Astrocyte (in vitro differentiated cells and primary cell): ENCODE measurements at regions not wholly inside any gene's neighbourhood (a gene's known extent, or its start where the extent isn't known, plus 50 kb on each side); places are given as distances from the start of the nearest gene placed in this dataset.

Experiments
- DNase-seq: peaks from one replicate; pipeline ENCODE4 v3.0.0-alpha.2; 2010; ENCODE audit warnings: low read depth
- FAIRE-seq: peaks from 2 replicates; lab custom pipeline; 2011; peaks lifted over from hg19 to GRCh38; lab: Jason Lieb, UNC
- H2AFZ ChIP-seq: 2 replicates; pipeline ENCODE4 v1.6.0; 2012; ENCODE audit warnings: low read depth, low read length, inconsistent platforms
- H3K27ac ChIP-seq: 2 replicates; pipeline ENCODE4 v1.5.1; 2011; ENCODE audit warnings: low read depth, low read length, inconsistent platforms
- H3K27me3 ChIP-seq: 2 replicates; pipeline ENCODE4 v1.6.0; 2011; ENCODE audit warnings: low read length, inconsistent platforms; ENCODE audit not compliant: insufficient read depth
- H3K36me3 ChIP-seq: 2 replicates; pipeline ENCODE4 v1.5.1; 2011; ENCODE audit warnings: low read length, inconsistent platforms; ENCODE audit not compliant: insufficient read depth
- H3K4me1 ChIP-seq: 2 replicates; pipeline ENCODE4 v1.5.1; 2011; ENCODE audit warnings: low read length, inconsistent platforms; ENCODE audit not compliant: insufficient read depth
- H3K4me2 ChIP-seq: 2 replicates; pipeline ENCODE4 v1.6.0; 2012; ENCODE audit warnings: low read length, inconsistent platforms
- H3K4me3 ChIP-seq: 2 replicates; pipeline ENCODE4 v1.5.1; 2011; ENCODE audit warnings: low read depth, mild to moderate bottlenecking, low read length, inconsistent platforms; ENCODE audit not compliant: insufficient read depth
- H3K79me2 ChIP-seq: 2 replicates; pipeline ENCODE4 v1.6.0; 2012; ENCODE audit warnings: mild to moderate bottlenecking, low read length, inconsistent platforms; ENCODE audit not compliant: insufficient read depth
- H3K9ac ChIP-seq: 2 replicates; pipeline ENCODE4 v1.6.0; 2012; ENCODE audit warnings: mild to moderate bottlenecking, low read length, inconsistent platforms
- H3K9me3 ChIP-seq: 2 replicates; pipeline ENCODE4 v1.5.1; 2012; ENCODE audit warnings: low read depth, mild to moderate bottlenecking, low read length, inconsistent platforms; ENCODE audit not compliant: insufficient read depth
- H4K20me1 ChIP-seq: 2 replicates; pipeline ENCODE4 v1.6.0; 2012; ENCODE audit warnings: low read length, inconsistent platforms; ENCODE audit not compliant: insufficient read depth
- H3K27ac Mint-ChIP-seq: one replicate; pipeline ENCODE4 v1.8.0; 2021; ENCODE audit warnings: mild to moderate bottlenecking, mixed read lengths; ENCODE audit not compliant: unreplicated experiment
- H3K27me3 Mint-ChIP-seq: one replicate; pipeline ENCODE4 v1.8.0; 2021; ENCODE audit warnings: low read depth, mixed read lengths; ENCODE audit not compliant: unreplicated experiment
- H3K36me3 Mint-ChIP-seq: one replicate; pipeline ENCODE4 v1.8.0; 2021; ENCODE audit warnings: low read depth, mixed read lengths; ENCODE audit not compliant: unreplicated experiment
- H3K4me1 Mint-ChIP-seq: one replicate; pipeline ENCODE4 v1.8.0; 2021; ENCODE audit warnings: low read depth, mixed read lengths; ENCODE audit not compliant: unreplicated experiment
- H3K4me3 Mint-ChIP-seq: one replicate; pipeline ENCODE4 v1.8.0; 2021; ENCODE audit warnings: mild to moderate bottlenecking, moderate library complexity, mixed read lengths; ENCODE audit not compliant: unreplicated experiment
- H3K9me3 Mint-ChIP-seq: one replicate; pipeline ENCODE4 v1.8.0; 2021; ENCODE audit warnings: mild to moderate bottlenecking, mixed read lengths; ENCODE audit not compliant: unreplicated experiment
- CTCF ChIP-seq: IDR thresholded peaks from 2 replicates; pipeline ENCODE4 v1.5.1; 2011; ENCODE audit warnings: low read depth, mild to moderate bottlenecking, inconsistent platforms, low read length, moderate library complexity; ENCODE audit not compliant: insufficient read depth
- EZH2 ChIP-seq: IDR thresholded peaks from 2 replicates; pipeline ENCODE4 v1.6.1; 2012; ENCODE audit warnings: mild to moderate bottlenecking, low read length, inconsistent platforms; ENCODE audit not compliant: insufficient read depth

- Histone ChIP-seq H3K27me3 (no peaks in the 10 kb centered on the region), H3K27ac (no peak overlapping the region), H2AFZ (no peak overlapping the region), H3K4me1 (no peaks in the 10 kb centered on the region), H3K9ac (no peak overlapping the region), H3K79me2 (no peaks in the 10 kb centered on the region), H3K4me3 (no peak overlapping the region), H4K20me1 (no peaks in the 10 kb centered on the region), H3K36me3 (no peaks in the 10 kb centered on the region), H3K4me2 (no peak overlapping the region), H3K9me3 (peaks cover 3% of the 10 kb centered on the region)
- H3K36me3 Mint-ChIP-seq = peaks cover 7% of the 10 kb centered on the region
- FAIRE-seq (peak; percentile 65), DNase-seq (no peak)
- peaks cover 5% of the 10 kb centered on the region for H3K9me3 Mint-ChIP-seq
- no peaks in the 10 kb centered on the region for H3K27me3 Mint-ChIP-seq
- TF ChIP-seq EZH2 (no peak), CTCF (no peak)
- no peaks in the 10 kb centered on the region for H3K4me1 Mint-ChIP-seq
- no peak overlapping the region for H3K27ac Mint-ChIP-seq
- H3K4me3 Mint-ChIP-seq = no peak overlapping the region
These were observed 119.4 kb upstream of the SPIN4 start for GRCh38 chrX:63470506-63470905.

- Histone ChIP-seq H3K36me3 (no peaks in the 10 kb centered on the region), H3K9ac (no peak overlapping the region), H4K20me1 (no peaks in the 10 kb centered on the region), H3K4me3 (no peak overlapping the region), H3K4me1 (no peaks in the 10 kb centered on the region), H3K9me3 (no peaks in the 10 kb centered on the region), H3K4me2 (no peak overlapping the region), H3K79me2 (no peaks in the 10 kb centered on the region), H3K27ac (no peak overlapping the region), H2AFZ (no peak overlapping the region), H3K27me3 (no peaks in the 10 kb centered on the region)
- peaks cover 12% of the 10 kb centered on the region for H3K36me3 Mint-ChIP-seq
- no peak overlapping the region for H3K4me3 Mint-ChIP-seq
- DNase-seq = no peak
- H3K4me1 Mint-ChIP-seq = no peaks in the 10 kb centered on the region
- H3K27me3 Mint-ChIP-seq = no peaks in the 10 kb centered on the region
- no peak for TF ChIP-seq CTCF
- TF ChIP-seq EZH2 = no peak
- no peak overlapping the region for H3K27ac Mint-ChIP-seq
- no peak for FAIRE-seq
- H3K9me3 Mint-ChIP-seq = peaks cover 4% of the 10 kb centered on the region
These were observed 115.6 kb upstream of the SPIN4 start for GRCh38 chrX:63466690-63467089.

DNA sequence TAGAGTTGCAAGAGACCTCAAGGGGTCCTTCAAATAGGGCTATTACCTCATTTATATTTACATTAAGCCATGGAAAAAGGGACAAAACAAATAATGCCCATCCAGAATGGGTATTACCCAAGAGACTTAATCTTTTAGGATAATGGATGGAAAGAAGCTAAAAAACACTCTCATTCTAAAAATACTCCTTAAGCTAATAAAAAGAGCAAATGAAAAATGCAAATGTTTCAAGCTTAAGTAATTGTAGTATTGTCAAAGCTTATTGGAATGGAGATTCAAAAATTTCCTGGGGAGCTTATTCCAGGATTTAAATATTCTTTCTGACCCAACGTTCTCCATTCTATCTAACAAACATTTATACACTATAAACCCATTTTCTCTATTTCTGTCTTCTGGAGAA is 107.8 kb upstream of the SPIN4 start:
- Mint-ChIP-seq H3K27me3 (no peaks in the 10 kb centered on the region), H3K4me3 (no peak overlapping the region), H3K4me1 (no peaks in the 10 kb centered on the region), H3K27ac (no peak overlapping the region), H3K36me3 (peaks cover 4% of the 10 kb centered on the region), H3K9me3 (no peaks in the 10 kb centered on the region)
- H3K27me3 ChIP-seq = no peaks in the 10 kb centered on the region
- no peaks in the 10 kb centered on the region for H4K20me1 ChIP-seq
- H3K4me1 ChIP-seq = no peaks in the 10 kb centered on the region
- no peaks in the 10 kb centered on the region for H3K36me3 ChIP-seq
- no peaks in the 10 kb centered on the region for H3K9me3 ChIP-seq
- DNase-seq (no peak), FAIRE-seq (peak; percentile 54)
- no peak overlapping the region for H2AFZ ChIP-seq
- H3K4me2 ChIP-seq = no peak overlapping the region
- H3K79me2 ChIP-seq = no peaks in the 10 kb centered on the region
- H3K4me3 ChIP-seq = no peak overlapping the region
- no peak overlapping the region for H3K9ac ChIP-seq
- no peak overlapping the region for H3K27ac ChIP-seq
- TF ChIP-seq EZH2 (no peak), CTCF (no peak)
